GM12874 (cell line): ENCODE measurements at regions not wholly inside any gene's neighbourhood (a gene's known extent, or its start where the extent isn't known, plus 50 kb on each side); places are given as distances from the start of the nearest gene placed in this dataset.

ENCODE experiments used
- CTCF ChIP-seq: IDR thresholded peaks from 2 replicates; pipeline ENCODE4 v1.5.1; 2011; ENCODE audit warnings: low read depth, mild to moderate bottlenecking, control low read depth, low read length, moderate library complexity; ENCODE audit not compliant: insufficient read depth

DNA sequence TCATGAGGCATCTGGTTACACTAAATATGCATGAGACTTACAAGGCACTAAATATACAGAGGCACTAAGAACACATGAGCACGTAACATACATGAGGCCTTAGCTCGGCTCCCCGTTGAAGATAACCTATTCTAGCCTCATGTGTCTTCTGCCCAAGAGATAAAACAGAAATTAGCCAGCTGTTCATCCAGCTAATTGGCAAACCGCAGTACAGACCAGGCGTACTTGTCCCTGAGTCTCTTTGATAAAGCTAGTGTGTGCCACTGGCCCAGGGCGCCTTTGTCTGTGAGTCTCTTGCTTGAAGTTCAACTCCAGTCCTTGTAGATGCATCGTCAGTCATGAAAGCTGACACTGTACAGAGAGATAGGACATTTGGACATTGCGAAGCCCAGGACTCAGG lies 121.9 kb upstream of the SPATA12 start:
- TF ChIP-seq CTCF, result no peak

DNA sequence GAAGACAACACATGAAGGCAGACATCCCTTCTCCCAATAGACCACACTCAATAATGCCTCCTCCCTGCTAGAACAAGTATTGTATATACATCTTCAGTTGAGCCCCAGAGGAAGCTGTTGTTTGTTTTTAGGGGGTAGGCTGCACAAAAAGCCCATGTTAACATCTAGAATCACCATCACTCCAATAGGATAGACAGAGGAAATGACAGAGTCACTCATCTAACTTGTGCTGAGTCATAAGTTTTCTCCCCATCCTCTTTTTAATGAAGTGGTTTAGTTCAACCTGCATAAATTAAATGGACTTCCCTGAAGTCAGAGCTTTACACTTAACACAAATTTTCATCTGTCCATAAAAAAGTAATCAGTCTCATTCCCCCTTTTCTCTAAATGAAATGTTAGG lies 122.9 kb upstream of the SPATA12 start:
- no peak for TF ChIP-seq CTCF

DNA sequence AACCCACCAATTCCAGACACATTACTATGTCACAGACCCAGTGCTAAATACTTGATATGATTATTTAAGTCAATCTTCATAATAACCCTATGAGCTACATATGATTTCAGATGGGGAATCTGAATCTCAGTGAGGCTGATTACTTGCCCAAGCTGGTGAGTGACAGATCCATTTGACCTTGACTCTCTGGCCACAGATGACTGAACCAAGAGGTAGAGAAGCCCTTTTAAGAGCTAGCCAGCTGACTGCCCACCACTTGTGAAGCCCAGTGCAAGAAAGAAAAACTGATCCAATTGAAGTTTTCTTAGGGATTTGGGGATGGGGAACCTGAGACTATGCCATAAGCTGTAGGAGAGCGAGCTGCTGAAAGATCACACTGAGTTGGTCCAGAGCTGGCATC lies 124.7 kb upstream of the SPATA12 start:
- no peak for TF ChIP-seq CTCF

GRCh38 chr3:56933803-56934202 lies 126.7 kb upstream of the SPATA12 start:
- TF ChIP-seq CTCF, result no peak

GRCh38 chr3:56932866-56933265 lies 127.6 kb upstream of the SPATA12 start:
- no peak for TF ChIP-seq CTCF

- no peak for TF ChIP-seq CTCF
These were observed 128.6 kb upstream of the SPATA12 start for GRCh38 chr3:56931836-56932235.

DNA sequence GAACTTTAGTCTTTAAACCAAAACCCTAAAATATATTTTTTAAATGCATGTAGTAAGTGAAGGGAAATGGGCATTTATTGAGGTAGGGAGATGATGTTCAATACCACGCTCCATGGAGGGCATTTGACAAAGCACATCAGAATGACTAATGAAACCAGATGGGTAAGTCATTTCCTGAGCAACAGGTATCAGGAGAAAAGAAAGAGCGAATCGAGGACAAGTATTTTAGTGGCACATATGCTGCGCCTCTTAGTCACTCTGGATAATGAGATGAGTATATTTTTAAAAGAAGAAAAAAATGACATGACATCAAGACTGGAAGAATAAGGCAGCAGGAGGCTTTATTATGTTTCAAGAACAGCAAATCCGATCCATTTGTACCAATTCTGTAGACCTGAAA lies 129.0 kb upstream of the ARHGEF3 start:
- TF ChIP-seq CTCF, result no peak

GRCh38 chr3:56929809-56930615 lies 128.3 kb upstream of the ARHGEF3 start:
- no peak for TF ChIP-seq CTCF
